Fibroblast of lung (primary cell): ENCODE measurements at regions not wholly inside any gene's neighbourhood (a gene's known extent, or its start where the extent isn't known, plus 50 kb on each side); places are given as distances from the start of the nearest gene placed in this dataset.
"Not testable (repeated sequence)": the region's sequence is repeated elsewhere in the genome, so short reads cannot be mapped to it uniquely, and the experiment has no call there.

Experiments used
- DNase-seq, 2 donors: peaks; one replicate each; pipeline versions ENCODE4 v3.0.0 to v3.0.0-alpha.2; 2010; ENCODE audit warnings: low read depth in 2 of 2
- H2AFZ ChIP-seq: 2 replicates; pipeline ENCODE4 v1.5.1; 2012; ENCODE audit warnings: low read length, control low read depth, inconsistent platforms
- H3K27ac ChIP-seq: 2 replicates; pipeline ENCODE4 v1.5.1; 2011; ENCODE audit warnings: low read length, control low read depth; ENCODE audit not compliant: insufficient read depth
- H3K27me3 ChIP-seq: 2 replicates; pipeline ENCODE4 v1.5.1; 2011; ENCODE audit warnings: mild to moderate bottlenecking, low read length; ENCODE audit not compliant: control insufficient read depth, insufficient read depth
- H3K36me3 ChIP-seq: 2 replicates; pipeline ENCODE4 v1.5.1; 2011; ENCODE audit warnings: low read length; ENCODE audit not compliant: control insufficient read depth, insufficient read depth
- H3K4me1 ChIP-seq: 2 replicates; pipeline ENCODE4 v1.5.1; 2011; ENCODE audit warnings: low read length; ENCODE audit not compliant: control insufficient read depth, insufficient read depth; ENCODE audit errors: extremely low read depth
- H3K4me2 ChIP-seq: 2 replicates; pipeline ENCODE4 v1.5.1; 2011; ENCODE audit warnings: low read length, control low read depth; ENCODE audit not compliant: insufficient read depth; ENCODE audit errors: extremely low read depth
- H3K4me3 ChIP-seq, 4 experiments: fragments of 200-600 bp in 1 of 4; sonication (generic) in 1 of 4; replicated peaks in 1 of 4; 2 replicates each; pipeline ENCODE4 v1.5.1; 2011 to 2016; ENCODE audit warnings: low read length in 4 of 4, low read depth in 3 of 4, mild to moderate bottlenecking in 3 of 4, control low read depth in 2 of 4, inconsistent platforms in 1 of 4, mixed read lengths in 1 of 4; ENCODE audit not compliant: insufficient read depth in 1 of 4; ENCODE audit errors: control extremely low read depth in 1 of 4
- H3K79me2 ChIP-seq: 2 replicates; pipeline ENCODE4 v1.5.1; 2012; ENCODE audit warnings: mild to moderate bottlenecking, low read length, inconsistent platforms; ENCODE audit not compliant: control insufficient read depth, insufficient read depth
- H3K9ac ChIP-seq: 2 replicates; pipeline ENCODE4 v1.5.1; 2011; ENCODE audit warnings: mild to moderate bottlenecking, low read length, control low read depth; ENCODE audit not compliant: insufficient read depth
- H3K9me3 ChIP-seq: 2 replicates; pipeline ENCODE4 v1.5.1; 2012; ENCODE audit warnings: low read depth, low read length; ENCODE audit not compliant: control insufficient read depth, insufficient read depth
- H4K20me1 ChIP-seq: 2 replicates; pipeline ENCODE4 v1.5.1; 2011; ENCODE audit warnings: low read length; ENCODE audit not compliant: control insufficient read depth, insufficient read depth; ENCODE audit errors: extremely low read depth
- CTCF ChIP-seq, 2 donors: IDR thresholded peaks in 1 of 2; conservative IDR thresholded peaks in 1 of 2; 1 replicate in 1 of 2; 2 replicates in 1 of 2; pipeline ENCODE4 v1.5.1; 2011 to 2012; ENCODE audit warnings: low read length in 2 of 2, control low read depth in 1 of 2, inconsistent platforms in 1 of 2, low read depth in 1 of 2, mild to moderate bottlenecking in 1 of 2
- EZH2 ChIP-seq: IDR thresholded peaks from 2 replicates; pipeline ENCODE4 v1.5.1; 2012; ENCODE audit warnings: low read length, control low read depth, mild to moderate bottlenecking; ENCODE audit errors: missing control alignments

GRCh38 chr7:79977481-79977880, 157.2 kb upstream of the GNAI1 start:
- Histone ChIP-seq H3K9ac (no peak overlapping the region), H3K36me3 (no peaks in the 10 kb centered on the region), H3K27ac (no peak overlapping the region), H3K9me3 (no peaks in the 10 kb centered on the region), H4K20me1 (no peaks in the 10 kb centered on the region), H3K4me1 (peaks cover 11% of the 10 kb centered on the region), H3K27me3 (no peaks in the 10 kb centered on the region), H3K79me2 (no peaks in the 10 kb centered on the region), H2AFZ (no peak overlapping the region), H3K4me3 (no peak overlapping the region), H3K4me2 (no peak overlapping the region)
- no peak for DNase-seq
- no peak for TF ChIP-seq CTCF (conservative IDR thresholded peaks at IDR 0.05 in 1 of 2, IDR thresholded peaks at IDR 0.05 in 1 of 2; ENCODE audit: low read depth in 1 of 2, low read length in 2 of 2)

GRCh38 chr7:79976711-79977020, 158.0 kb upstream of the GNAI1 start:
- not testable (repeated sequence) for H3K9me3 ChIP-seq, H3K27me3 ChIP-seq, H3K4me2 ChIP-seq, DNase-seq, H2AFZ ChIP-seq, H3K36me3 ChIP-seq, H3K4me1 ChIP-seq, H3K79me2 ChIP-seq, H3K9ac ChIP-seq, H4K20me1 ChIP-seq, H3K27ac ChIP-seq, H3K4me3 ChIP-seq

GRCh38 chr7:79975986-79976710, 158.5 kb upstream of the GNAI1 start:
- H3K79me2 ChIP-seq, H4K20me1 ChIP-seq, H3K4me2 ChIP-seq, H3K27ac ChIP-seq, H3K4me1 ChIP-seq, H2AFZ ChIP-seq, H3K4me3 ChIP-seq, H3K27me3 ChIP-seq, DNase-seq, H3K9ac ChIP-seq, H3K9me3 ChIP-seq, H3K36me3 ChIP-seq: not testable (repeated sequence)

- Histone ChIP-seq H3K27me3 (no peaks in the 10 kb centered on the region), H3K4me1 (peaks cover 2% of the 10 kb centered on the region), H2AFZ (no peak overlapping the region), H4K20me1 (no peaks in the 10 kb centered on the region), H3K9me3 (no peaks in the 10 kb centered on the region), H3K27ac (no peak overlapping the region), H3K4me2 (no peak overlapping the region), H3K36me3 (no peaks in the 10 kb centered on the region), H3K79me2 (no peaks in the 10 kb centered on the region), H3K4me3 (no peak overlapping the region), H3K9ac (no peak overlapping the region)
- DNase-seq = no peak
- TF ChIP-seq EZH2 (no peak), CTCF (conservative IDR thresholded peaks at IDR 0.05 in 1 of 2, IDR thresholded peaks at IDR 0.05 in 1 of 2; ENCODE audit: low read depth in 1 of 2, low read length in 2 of 2) (no peak)
Measured at GRCh38 chr7:79973455-79973854, 161.2 kb upstream of the GNAI1 start.
